NCI-H69 (cell line): ENCODE measurements at regions not wholly inside any gene's neighbourhood (a gene's known extent, or its start where the extent isn't known, plus 50 kb on each side); places are given as distances from the start of the nearest gene placed in this dataset.

ENCODE experiments used
- DNase-seq: peaks from one replicate; lab custom pipeline; 2025; lab: John Stamatoyannopoulos, UW

DNA sequence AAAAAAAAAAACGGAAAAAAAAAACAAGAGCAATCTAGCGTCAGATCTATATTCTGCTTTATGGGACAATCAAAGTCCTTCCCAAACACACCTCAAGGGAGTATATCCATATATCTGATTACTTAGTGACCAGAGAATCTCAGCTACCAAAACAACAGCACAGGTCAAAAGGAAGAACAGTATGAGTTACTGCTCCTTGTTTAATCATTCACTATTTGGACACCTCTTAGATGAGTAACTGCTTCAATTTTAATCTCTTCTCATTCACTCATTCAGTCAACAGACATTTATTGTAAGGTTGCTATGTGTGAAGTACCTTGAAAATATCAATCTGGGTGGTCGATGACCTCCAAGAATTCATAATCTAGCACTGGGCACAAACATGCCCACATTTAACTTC, 193.2 kb downstream of the IRS2 start:
- no peak for DNase-seq

- DNase-seq = no peak
Observed at GRCh38 chr13:109592770-109593169, 193.6 kb downstream of the IRS2 start.

DNA sequence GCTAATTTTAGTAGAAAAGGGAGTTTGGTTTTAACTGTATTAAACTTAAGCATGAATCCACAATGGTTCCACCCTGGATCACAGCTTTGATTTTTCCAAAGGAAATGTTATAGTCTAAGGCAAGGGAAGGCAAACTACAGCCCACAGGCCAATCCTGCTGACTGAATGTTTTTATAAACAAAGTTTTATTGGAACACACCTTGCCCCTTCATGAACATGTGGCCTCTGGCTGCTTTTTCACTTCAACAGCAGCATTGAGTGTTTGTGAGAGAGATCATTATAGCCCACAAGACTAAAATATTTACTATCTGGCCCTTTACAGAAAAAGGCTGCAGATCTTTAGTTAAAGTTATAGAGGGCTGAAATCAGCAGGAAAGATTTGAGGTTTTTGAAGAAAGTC, 198.7 kb downstream of the IRS2 start:
- no peak for DNase-seq

DNA sequence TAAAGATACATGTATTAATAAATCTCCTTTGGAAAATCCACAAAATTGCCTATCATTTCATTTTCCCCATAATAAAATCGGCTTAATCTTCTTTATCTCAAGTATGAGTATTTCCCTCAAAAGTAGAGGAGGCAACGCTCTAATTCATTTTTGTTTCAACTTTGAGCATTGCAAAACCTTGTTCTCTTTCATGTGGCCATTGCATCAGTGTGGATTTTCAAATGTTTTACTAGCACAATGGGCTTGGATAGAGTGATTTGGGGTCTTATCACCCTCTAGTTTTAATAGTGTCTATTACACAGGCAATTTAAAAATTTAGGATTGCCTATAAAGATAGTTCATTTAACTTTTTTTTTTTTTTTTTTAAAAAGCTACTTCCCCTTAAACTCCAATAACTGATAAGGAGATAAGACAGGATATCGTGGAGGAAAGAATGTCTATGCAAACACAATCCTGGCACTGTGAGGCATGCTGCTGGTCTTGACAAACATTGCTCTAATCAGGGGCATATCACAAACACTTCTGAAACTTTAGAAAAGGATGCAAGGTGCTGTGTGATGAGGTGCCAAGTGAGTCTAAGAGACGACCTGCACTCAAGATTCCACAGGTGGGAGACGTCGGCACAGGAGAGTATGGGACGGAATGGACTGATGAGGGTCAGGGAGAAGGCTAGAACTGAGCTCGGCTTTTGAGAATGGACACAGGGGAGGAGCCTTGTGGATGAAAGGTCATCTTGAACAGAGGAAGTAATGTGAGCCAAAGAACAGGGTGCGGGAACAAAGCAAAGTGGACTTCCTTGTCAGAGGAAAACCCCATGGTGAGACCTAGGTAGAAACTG, 199.7 kb downstream of the IRS2 start:
- no peak for DNase-seq

- DNase-seq = no peak
Observed at GRCh38 chr13:109584844-109585361, 201.5 kb downstream of the IRS2 start.

GRCh38 chr13:109577191-109577700, 209.1 kb downstream of the IRS2 start:
- no peak for DNase-seq

DNA sequence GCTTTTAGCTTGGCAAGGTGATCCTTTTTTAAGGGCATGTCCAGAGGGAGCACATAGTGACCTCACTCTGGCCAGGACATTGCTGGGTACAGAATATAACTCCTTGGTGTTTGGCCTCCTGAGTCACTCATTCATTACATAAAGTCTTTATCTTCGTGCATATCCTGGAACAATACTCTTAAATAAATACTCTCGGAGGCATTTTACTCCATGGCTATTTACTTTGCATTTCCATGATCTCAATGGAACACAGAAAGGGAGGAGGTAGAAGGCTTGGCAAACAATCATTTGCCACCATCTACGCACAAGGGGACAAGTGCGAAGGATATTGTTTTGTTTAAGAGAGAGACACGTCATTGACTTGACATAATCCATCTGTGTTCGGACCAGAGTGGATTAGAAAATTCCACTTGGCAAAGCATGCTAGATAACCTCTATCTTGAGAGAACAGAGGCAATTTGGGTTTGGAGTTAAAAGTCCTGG, 210.0 kb downstream of the IRS2 start:
- DNase-seq = no peak

GRCh38 chr13:109575821-109576220, 210.6 kb downstream of the IRS2 start:
- no peak for DNase-seq

- no peak for DNase-seq
Observed at GRCh38 chr13:109572389-109572788, 214.0 kb downstream of the IRS2 start.

DNA sequence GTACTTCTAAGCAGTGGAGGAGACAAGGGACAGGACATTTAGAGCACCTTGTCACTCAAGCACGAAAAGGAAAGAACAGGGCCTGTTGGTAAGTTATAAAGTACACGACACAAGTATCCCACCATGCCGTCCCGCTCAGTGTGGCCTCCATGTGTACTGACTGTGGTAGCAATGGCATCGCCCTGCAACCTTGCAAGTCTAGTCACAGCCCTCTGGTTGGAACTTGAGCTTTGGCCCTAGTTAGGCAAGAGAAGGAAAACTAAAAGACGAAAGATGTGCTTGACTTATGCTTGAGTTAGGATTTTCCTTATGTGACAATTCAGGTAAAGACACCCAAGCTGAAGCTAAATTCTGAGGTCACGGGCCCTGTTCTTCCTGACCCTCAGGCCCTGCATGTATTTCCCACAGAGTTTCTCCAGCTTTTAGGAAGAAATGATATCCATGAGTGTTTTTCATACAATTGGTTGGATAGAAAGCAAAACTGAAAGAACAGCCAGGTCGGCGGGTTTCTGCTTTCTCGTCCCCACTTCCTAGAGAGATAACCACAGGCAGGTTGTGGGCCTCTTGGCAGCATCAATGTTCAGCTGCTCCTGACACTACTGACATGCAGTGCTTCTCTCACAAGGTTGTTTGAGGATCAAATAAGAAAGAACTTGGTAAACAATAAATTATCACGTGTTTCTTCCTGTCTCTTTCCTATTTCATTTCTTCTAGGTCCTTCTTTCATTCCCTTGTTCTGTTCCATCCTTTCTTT, 216.2 kb downstream of the IRS2 start:
- no peak for DNase-seq

GRCh38 chr13:109568339-109568818, 218.0 kb downstream of the IRS2 start:
- no peak for DNase-seq

DNA sequence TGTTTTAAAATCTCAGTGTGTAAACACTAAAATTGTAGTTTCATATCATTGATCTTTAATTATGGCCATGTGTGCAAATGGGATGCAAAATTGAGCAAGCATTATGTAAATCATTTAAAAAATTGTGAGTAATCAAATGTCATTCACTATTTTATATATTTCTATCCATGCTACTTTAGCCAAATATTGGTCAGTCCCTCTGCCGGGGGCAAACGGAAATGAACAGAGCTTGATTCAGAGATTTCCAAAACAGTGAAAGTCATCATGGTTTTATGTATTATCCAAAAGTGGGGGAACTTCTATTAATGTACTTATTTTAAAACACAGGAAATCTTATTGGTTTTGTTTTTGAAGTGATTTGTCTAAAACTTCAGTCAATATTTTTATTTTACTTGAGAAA, 219.1 kb downstream of the IRS2 start:
- DNase-seq = no peak

DNA sequence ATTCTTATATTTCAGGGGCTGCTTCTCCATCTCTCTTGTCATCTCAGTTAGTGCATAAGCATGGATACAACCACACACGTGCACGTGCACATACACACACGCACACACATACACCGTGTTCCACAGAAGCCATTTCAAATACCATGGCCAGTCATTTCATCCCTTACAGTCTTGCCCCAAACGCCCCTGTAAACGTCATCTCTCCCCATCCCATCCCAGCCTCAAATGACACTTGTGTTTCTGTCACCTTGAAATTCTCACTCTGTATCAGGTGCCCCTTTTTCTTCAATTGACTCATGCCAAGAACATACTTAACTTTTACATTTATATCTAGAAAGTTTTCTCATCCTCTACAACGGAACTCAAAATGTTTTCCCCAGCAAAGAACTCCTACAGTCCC, 220.5 kb downstream of the IRS2 start:
- DNase-seq = no peak

DNA sequence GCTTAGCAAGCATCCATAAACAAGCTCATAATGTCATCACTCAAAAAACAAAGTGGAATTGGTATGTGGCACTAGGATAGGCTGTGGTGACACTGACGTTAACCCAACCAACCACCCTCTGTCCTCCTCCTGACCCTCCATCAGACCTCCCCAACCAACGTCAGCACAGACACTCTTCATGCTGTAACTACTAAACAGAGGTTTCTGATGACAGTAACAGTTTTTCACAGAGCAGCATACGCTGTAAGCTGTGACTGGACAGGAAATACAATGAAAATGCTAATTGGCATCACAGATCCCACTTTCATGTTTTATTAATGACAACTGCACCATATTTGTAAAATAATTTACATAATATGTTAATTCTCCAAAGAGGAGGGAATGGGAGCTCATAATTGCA, 238.0 kb downstream of the IRS2 start:
- DNase-seq = no peak

DNA sequence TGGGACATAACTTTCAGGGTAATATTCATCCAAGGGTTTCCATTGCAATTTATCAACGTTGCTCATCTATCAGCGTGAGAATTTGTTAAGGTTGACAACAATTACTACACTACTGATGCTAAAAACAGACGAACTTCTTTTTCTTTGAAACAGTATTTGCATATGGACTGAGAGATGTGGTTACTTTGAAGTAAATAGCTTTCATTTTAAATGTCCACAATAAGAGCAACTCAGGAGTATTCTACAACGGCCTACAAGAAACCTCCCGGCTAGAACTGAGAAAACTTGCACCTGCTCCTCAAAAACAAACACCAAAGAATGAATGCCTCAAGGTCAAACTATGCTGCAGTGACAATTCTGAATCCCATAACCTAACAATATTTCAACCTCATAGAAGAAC, 238.4 kb downstream of the IRS2 start:
- no peak for DNase-seq

- no peak for DNase-seq
Observed at GRCh38 chr13:109545931-109546330, 240.5 kb downstream of the IRS2 start.

DNA sequence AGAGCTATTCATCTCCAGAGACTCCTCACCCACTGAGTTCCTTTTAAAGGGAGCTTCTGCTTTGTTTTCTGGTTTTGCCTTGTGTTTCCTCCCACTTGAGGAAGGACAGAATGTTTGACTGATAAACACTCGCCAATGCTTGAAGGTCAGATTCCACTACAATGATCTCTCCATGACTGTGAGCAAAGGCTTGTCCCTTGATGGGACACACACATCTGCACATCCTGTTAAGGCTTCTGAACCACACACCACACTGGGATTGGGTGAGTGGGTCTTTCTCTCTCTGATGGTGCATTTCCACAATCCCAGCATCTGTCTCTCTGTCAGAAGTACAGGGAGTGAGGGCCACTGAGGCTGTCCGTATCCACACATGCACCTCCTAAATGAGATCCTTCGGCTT, 245.3 kb downstream of the IRS2 start:
- DNase-seq = no peak

- no peak for DNase-seq
Observed at GRCh38 chr13:109537584-109537983, 248.8 kb downstream of the IRS2 start.

DNA sequence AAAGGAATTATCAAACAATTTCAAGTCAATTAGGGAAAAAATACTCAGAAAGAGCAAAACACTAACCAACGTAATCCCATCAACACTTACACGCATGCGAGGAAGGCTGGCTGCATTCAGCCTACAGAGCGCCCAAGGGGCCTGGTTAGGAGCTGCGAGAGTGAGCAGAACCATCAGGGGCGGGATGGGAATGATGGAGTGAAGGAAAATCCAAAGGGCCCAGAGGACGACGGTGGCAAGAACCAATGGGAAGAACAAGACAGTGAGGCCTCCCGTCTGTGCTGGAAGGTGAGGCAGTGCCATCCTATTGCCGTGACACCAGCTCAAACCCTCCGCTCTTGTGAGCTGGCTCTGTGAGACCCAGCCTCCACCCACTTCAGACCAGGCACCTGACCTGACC, 253.0 kb downstream of the IRS2 start:
- no peak for DNase-seq

GRCh38 chr13:109529964-109530363, 256.4 kb downstream of the IRS2 start:
- no peak for DNase-seq

DNA sequence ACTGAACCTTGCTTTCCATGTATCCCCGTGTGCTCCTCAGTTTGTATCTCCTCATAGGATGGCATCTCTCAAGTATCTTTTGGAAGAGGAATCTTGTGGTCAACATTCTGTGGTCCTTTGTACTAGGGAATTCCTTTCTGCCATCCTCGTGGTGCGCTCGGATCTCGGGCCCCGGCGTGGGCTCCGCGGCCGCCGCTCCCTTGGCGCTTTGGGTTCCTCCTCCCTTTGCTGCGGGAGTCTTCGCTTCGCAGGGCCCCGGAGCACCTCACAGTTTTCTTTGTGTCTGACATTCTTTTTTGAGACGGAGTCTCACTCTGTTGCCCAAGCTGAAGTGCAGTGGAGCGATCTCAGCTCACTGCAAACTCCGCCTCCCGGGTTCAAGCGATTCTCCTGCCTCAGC, 264.7 kb downstream of the IRS2 start:
- DNase-seq = no peak

- DNase-seq = no peak
Observed at GRCh38 chr13:109517517-109517916, 268.9 kb downstream of the IRS2 start.

- no peak for DNase-seq
Observed at GRCh38 chr13:109516186-109516585, 270.2 kb downstream of the IRS2 start.
